ENCODE measurements at regions not wholly inside any gene's neighbourhood (a gene's known extent, or its start where the extent isn't known, plus 50 kb on each side); places are given as distances from the start of the nearest gene placed in this dataset.

DNA sequence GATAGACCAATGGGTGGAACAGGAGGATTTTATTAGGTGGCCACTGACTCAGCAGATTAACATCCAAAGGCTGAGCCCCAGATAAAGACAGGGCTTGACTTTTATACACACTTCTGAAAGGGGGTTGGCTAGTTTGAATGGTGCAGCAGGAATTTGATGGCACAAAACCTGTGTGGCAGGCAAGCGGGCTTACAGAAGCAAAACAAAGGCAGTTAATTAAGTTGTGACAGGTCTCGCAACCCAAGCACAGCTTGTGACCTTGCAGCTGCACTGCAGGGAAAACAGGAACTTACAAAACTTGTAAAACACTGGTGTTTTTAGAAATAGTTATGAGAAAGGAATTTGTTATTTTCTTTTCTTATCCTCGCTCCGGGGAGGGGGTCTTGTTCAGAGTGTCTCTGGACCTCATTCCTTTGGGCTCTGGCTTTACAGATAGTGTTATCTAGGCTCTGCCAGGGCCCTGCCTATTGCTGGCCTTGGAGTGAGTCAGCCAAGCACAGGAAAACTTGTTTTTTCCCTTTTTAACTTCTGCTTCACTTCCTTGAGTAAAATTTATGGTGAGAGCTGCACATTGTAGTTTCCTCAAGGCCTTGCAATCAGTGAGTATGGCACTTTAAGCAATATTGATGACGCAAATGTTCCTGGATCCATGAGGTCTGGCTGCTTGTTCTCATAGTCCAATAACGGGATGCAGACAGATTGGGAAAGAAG lies 457.1 kb downstream of the TGIF2LY start:
- DNase-seq, result peak in 1 of 2 donors; percentile 71
